ENCODE measurements at regions not wholly inside any gene's neighbourhood (a gene's known extent, or its start where the extent isn't known, plus 50 kb on each side); places are given as distances from the start of the nearest gene placed in this dataset.
A peak's percentile ranks its signal among the peaks of the same experiment; 100 is the strongest.

GRCh38 chr1:29641921-29642320 is 405.6 kb downstream of the PTPRU start:
- DNase-seq, result no peak

DNA sequence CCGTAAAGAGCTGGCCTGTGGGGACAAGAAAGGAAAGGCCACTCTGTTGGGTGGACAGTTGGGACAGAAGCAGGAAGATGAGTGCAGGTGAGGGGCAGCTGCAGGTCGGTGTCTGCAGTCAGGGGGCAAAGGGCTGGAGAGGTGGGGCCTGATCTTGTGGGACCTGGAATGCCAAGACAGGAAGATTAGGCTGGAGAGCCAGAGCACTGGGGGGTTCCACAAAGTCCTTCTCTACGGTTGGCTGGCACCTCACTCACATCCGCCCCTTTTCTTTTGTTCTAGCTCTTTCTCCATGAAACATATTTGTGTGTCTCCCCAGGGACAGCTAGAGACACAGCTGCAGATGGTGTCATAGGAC is 404.1 kb downstream of the PTPRU start:
- DNase-seq, result peak; percentile 59

DNA sequence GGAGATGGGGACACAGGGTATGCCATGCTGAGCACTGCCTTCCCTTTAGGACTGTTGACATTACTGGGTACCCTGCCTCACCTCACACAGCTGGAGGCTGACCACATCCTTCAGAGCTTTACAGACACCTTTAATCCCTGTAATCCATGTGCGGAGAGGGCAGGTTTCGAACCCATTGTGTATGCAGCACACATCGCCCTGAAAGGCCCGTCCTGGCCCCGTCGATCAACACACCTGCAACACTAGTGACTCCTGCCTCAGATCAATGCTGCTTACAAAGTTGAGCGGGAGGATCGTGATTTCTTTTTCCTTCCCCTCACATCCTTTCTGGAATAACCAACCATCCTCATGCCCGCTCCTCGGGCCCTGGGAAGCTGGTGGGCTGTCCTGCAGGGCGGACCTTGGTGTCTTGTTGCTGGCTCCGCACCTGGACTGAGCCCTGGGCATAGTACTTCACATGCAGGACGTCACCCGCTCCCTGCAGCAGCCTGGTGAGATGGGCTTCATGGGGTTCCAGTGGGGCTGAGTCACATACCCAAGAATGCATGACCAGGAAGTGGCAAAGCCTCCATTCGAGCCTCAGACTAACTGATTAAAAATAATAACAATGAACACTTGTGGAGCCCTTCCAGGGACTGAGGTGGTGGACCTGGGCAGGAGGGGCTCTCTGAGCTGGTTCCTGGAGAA is 403.6 kb downstream of the PTPRU start:
- peak; percentile 40 for DNase-seq

DNA sequence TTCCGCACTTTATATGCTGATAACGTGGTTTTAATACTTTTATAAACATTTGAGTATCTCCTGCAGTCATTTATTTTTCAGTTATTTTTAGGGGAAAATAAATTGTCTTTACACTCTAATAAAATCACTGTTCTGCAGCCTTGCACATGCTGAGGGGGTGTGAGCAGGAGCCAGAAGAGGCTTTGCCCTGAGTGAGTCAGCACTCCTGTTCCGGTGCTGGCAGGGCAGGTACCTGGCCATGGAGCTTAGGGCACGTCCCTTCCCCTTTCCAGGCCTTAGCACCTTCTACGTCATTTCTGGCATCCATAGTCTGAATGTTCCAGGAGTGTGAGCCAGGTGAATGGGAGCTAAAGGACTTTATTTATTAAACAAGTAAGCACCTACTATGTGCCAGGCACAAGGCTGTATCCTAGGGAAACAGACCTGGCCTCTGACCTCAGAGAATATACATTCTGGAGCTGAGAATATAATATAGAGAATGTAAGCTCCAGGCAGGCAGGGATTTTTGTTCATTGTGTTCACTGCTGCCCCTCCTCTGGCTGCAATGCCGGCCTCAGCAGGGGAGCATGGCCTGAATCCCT is 402.9 kb downstream of the PTPRU start:
- DNase-seq, result no peak

DNA sequence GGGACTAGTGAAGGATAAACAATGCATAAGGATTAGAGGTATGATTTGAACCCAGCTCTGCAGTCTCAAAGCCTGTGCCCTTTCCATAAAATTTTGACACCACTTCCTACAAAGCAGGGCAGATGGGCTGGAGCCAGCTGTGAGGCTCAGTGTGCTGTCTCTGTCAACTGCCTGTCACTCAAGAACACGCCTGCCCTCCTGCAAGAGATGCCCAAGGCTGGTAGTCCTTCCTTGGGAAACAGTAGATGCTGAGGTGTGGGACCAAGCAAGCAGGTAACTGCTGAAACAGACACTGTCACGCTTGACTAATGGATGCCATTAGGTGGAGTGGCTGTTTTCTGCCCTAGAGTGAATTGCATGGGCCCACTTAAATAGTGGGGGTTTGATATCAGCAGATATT is 402.0 kb downstream of the PTPRU start:
- DNase-seq, result no peak

DNA sequence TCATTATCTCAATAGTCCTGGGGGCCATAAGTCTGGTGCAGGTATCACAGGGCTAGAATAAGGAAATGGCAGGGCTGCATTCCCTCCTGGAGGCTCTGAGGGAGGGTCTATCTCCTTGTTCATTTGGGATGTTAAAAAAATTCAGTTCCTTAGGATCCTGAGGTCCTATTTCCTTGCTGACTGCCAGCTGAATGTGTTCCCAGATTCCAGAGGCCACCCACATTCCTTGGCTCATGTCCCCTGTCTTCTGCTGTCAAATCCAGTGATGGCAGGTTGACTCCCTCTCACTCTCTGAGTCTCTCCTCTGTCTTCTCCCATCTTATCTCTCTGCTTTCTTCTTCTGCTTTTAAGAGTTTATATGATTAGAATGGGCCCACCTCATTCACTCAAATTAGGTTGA is 400.6 kb downstream of the PTPRU start:
- no peak for DNase-seq

DNA sequence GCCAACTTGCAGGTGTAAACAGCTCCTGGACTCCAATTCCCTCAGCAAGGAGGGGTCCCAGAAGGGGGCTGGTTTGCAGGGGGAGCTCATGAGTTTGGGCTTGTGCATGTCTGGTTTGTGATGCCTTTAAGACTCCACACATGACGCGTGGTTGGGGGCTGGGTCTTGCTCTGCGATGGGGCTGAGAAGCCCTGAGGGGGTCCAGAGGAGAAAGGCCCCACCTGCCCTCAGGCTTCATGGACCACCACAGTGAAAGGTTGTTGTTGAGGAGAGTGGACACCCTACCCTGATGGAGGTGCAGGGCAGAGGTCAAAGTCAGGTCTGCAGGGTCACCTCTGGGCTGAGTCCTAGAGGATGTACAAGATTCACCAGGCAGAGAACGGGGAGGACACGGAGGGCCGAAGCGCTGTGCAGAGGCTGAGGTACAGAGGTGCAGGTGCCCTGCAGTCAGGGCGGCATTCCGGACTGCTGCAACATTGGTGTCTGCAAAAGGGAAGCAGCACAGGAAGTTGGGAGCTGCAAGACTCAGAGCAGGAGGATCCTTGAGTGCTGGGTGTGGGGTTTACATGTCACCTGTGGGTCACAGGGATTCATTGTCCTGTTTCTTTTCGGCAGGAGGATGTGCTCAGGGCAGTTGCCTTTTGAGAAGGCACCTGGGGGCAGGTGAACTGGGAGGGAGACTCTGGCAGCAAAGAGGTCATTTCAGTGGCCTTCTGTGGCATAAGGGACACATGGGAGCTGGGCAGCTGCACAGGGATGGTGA is 399.4 kb downstream of the PTPRU start:
- DNase-seq, result no peak

DNA sequence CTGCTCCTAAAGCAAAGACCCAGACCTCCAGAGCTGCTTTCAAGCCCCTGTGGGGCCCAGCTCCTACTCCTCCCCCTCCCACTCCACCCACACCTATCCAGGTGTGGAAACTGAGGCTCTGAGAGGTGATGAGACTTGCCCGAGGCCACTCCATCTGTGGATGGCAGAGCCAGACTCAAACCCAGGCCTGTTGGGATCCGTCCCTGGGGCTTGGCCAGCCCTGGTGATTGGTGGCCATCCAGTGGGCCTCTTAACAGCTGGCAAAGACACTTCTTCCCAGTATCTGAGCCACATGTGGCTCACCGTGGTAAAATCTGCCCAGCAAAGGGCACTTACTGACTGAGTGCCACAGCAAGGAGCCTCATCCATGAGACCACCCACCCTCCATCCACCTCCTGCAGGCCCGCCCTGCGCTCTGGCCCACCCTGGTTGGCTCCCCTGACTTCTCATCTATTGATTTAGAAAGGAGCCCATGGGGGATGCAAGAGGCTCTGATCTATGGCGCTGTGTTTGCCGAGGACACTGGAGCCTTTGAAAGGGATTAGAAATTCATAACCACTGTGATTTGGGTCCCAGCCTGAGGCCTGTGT is 398.5 kb downstream of the PTPRU start:
- DNase-seq, result no peak

GRCh38 chr1:29634324-29634723 is 398.0 kb downstream of the PTPRU start:
- no peak for DNase-seq

- DNase-seq, result no peak
Observed at GRCh38 chr1:29633771-29634170, 397.4 kb downstream of the PTPRU start.

GRCh38 chr1:29632806-29633615 is 396.7 kb downstream of the PTPRU start:
- no peak for DNase-seq

- no peak for DNase-seq
Observed at GRCh38 chr1:29631836-29632805, 395.8 kb downstream of the PTPRU start.

DNA sequence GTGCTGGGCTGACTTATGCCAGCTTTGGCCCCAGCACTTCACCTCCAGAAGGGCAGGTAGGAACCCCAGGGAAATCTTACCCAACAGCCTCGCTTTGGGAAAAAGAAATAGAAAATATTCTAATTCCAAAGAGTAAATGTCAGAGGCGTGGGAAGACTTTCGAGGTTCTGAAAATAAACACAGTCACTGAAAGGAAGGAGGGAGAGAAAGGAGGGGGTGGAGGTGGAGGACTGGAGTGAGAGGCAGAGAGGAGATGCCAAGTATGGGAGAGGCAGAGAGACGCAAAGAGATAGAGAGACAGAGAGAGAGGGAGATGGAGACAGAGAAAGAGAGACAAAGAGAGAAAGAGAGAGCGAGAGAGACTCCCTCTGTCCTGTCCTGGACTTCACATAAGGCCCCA is 395.0 kb downstream of the PTPRU start:
- no peak for DNase-seq

- no peak for DNase-seq
Observed at GRCh38 chr1:29630756-29631155, 394.4 kb downstream of the PTPRU start.

GRCh38 chr1:29629814-29630516 is 393.6 kb downstream of the PTPRU start:
- no peak for DNase-seq

DNA sequence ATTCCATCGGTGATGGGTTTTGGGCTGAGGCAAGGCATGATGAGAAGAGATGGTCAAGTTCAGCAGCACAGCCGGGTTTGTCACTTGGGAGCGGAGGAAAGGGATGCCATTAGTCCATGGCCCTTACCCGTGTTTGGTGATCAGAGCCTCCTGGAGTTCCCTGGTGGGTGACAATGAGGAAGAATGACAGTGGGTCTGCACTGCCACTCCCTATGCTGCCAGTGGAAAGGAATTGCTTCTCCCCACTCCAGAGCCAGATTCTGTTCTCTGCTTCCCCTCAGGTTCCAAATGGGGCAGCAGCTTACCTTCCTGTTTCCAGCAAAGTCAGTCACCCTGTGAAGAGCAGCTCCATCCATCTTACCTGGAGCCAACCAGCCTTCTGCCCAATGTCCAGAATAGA is 393.1 kb downstream of the PTPRU start:
- no peak for DNase-seq

GRCh38 chr1:29628190-29628589 is 391.9 kb downstream of the PTPRU start:
- no peak for DNase-seq

GRCh38 chr1:29626726-29627125 is 390.4 kb downstream of the PTPRU start:
- no peak for DNase-seq

DNA sequence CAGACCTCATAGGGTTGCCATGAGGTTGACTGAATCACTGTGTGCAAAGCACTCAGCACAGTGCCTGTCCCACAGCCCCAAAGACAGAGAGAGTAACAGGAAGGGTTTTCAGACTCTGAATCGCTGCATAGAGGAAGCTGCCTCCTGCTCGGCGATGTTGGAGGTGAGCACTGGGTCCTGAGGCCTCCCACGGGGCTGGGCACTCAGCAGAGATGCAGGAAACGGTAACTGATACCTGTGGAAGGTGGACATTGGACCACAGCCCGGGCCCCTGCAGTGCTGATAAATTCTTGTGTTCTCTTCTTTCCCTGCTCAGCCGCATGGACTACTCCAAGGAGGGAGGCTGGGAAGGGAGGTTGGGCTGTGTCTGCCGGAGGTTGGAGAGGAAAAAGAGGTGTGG is 389.7 kb downstream of the PTPRU start:
- no peak for DNase-seq

- DNase-seq, result no peak
Observed at GRCh38 chr1:29625084-29625420, 388.7 kb downstream of the PTPRU start.

GRCh38 chr1:29624320-29625083 is 388.2 kb downstream of the PTPRU start:
- DNase-seq, result peak; percentile 58

Measured in DMS153 (cell line).